ENCODE measurements at regions not wholly inside any gene's neighbourhood (a gene's known extent, or its start where the extent isn't known, plus 50 kb on each side); places are given as distances from the start of the nearest gene placed in this dataset.
A peak's percentile ranks its signal among the peaks of the same experiment; 100 is the strongest.

DNA sequence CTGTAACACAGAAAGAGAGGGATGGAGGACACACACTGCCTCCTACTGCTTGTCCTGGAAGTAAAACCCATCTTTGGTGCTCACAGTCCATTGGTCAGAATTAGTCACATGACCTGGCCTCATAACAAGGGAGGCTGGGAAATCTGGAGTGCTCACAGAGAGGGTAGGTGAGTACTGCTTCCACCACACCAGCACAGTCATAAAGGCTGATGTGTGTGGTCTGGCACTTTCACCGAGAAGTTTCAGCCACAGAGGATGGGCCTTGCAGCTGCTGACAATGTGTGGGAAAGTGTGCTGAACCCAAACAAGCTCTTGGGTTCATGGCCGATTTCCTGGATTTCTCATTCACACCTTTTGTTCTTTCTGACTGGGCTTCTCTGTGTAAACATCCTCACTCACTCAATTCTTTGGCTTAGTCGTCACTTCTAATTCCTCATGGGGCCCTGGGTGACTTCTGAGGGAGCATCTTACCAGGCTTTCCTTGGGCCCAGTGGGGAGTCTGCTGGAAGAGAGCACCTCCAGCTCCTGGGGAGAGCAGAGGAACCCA lies 100.7 kb downstream of the ASB7 start:
- intact Hi-C loops (cut with DNase I) = no loop called here
- DNase-seq = no peak

DNA sequence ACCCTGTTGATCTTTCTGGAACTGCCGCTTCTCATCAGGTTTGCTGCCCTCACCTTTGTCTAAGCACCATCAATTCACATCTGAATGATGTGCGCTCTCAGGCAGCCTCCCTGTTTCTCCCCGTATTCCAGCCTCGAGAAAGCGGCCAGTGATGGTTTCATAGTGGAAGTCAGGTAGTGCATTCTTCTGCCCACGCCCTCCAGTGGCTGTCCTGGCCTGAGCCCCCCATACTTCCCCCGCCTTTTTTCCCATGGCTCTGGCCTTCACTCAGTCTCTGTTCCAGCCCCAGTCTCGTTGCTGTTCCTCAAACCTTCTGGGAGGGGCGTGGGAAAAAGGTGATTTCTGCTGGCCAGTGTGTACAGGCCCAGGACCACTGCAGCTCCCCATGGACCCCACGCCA lies 101.3 kb downstream of the ASB7 start:
- DNase-seq = no peak
- intact Hi-C loops (cut with DNase I) = no loop called here

- intact Hi-C loops (cut with DNase I) = no loop called here
- no peak for DNase-seq
Observed at GRCh38 chr15:100704281-100705055, 102.1 kb downstream of the ASB7 start.

DNA sequence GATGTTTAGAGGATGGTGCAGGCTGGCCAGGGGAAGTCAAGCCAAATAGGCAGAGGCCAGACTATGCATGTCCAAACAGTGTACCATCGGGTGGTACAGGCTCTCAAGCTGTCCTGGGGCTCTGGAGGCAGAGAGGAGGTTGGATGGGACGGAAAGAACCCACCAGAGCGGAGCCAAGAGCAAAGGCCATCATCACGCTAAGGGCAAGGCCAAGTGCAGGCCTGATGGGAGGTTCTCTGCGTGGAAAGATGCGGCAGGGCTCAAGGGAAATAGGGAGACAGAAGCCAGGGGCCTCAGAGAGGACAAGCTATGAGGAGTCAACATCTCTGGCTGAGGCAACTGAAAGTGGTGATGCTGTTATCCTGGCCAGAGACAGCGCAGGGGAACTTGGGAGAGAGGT lies 102.7 kb downstream of the ASB7 start:
- no peak for DNase-seq
- intact Hi-C loops (cut with DNase I) = no loop called here

- no peak for DNase-seq
- intact Hi-C loops (cut with DNase I) = no loop called here
Observed at GRCh38 chr15:100705841-100706240, 103.5 kb downstream of the ASB7 start.

- DNase-seq = no peak
- intact Hi-C loops (cut with DNase I) = no loop called here
Observed at GRCh38 chr15:100707229-100707628, 104.8 kb downstream of the ASB7 start.

- no peak for DNase-seq
- intact Hi-C loops (cut with DNase I) = no loop called here
Observed at GRCh38 chr15:100708916-100709315, 106.5 kb downstream of the ASB7 start.

- DNase-seq = no peak
- intact Hi-C loops (cut with DNase I) = no loop called here
Observed at GRCh38 chr15:100710222-100710621, 107.8 kb downstream of the ASB7 start.

GRCh38 chr15:100710744-100711515 lies 108.5 kb downstream of the ASB7 start:
- intact Hi-C loops (cut with DNase I) = no loop called here
- DNase-seq = no peak

DNA sequence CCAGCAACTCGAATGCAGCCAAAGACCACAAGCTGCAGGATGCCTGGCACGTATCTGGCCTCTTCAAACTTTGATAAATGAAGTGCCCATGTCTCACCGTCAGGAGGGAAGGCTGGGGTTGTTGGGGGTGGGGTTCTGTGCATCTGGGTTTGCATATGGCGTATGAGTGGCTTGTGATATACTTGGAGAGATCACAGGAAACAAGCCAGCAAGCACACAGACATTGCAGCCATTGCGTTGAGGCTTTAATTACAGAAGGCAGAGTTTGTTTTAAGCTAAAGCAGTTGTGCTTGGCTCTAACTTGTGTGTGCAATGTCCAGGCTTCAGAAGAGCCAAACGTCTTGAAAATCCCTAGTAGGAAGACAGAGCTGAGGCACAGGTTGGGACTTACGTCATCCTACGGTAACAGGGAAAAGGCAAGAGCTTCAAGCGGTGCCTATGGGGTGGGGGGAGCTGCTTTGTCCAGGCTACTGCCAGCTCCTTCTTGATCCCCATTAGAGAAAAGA lies 109.2 kb downstream of the ASB7 start:
- no peak for DNase-seq
- intact Hi-C loops (cut with DNase I) = no loop called here

DNA sequence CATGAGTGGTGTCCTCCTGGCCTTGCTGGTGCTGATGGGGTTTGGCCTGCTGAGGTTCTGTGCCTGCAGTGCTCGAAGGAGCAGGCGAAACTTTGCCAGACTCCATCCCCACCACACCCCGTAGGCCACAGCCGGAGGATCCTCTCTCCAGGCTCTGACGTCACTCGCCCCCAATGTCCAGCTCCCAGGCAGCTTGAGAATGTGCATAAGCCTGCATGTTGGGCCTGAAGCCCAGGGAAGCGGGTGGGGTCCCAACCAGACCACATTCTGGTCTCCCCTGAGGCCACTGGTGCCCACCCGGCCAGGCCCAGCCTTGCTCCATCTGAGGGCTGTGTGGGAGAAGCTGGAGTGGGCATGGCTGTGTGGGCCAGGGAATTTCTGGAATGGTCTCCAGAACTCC lies 109.8 kb downstream of the ASB7 start:
- intact Hi-C loops (cut with DNase I) = no loop called here

GRCh38 chr15:100713163-100713867 lies 110.9 kb downstream of the ASB7 start:
- DNase-seq = no peak
- intact Hi-C loops (cut with DNase I) = no loop called here

More for the DNA sequence above, 109.8 kb downstream of the ASB7 start:
- no peak for DNase-seq

- DNase-seq = no peak
- intact Hi-C loops (cut with DNase I) = no loop called here
Observed at GRCh38 chr15:100714034-100714748, 111.8 kb downstream of the ASB7 start.

DNA sequence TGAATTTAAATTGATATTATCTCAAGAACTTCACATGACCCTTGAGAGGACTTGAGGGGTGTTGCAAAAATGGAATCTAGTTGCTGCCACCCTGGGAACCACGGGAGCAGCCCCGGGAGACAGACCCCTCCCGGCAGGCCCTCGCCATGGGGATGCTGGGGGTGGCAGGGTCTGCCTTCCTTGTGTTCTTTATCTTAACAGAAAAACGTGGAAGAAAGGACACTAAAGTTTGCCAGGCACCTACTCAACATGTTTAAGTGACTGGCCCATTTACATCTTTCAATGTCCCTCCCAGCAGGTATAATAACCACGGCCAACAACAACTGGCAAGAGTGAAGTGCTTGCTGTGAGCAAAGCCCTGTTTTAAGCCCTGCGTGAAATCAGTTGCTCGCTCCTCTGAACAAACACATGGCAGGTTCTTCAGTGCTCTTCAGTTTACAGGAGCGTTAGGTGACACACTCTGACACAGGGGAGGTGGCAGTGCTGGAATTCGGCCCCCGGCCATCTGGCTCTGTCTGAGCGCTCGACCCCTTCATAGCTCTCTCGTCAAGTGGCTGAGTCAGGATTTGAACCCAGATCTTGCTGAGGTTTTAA lies 112.5 kb downstream of the ASB7 start:
- intact Hi-C loops (cut with DNase I) = no loop called here
- DNase-seq = no peak

DNA sequence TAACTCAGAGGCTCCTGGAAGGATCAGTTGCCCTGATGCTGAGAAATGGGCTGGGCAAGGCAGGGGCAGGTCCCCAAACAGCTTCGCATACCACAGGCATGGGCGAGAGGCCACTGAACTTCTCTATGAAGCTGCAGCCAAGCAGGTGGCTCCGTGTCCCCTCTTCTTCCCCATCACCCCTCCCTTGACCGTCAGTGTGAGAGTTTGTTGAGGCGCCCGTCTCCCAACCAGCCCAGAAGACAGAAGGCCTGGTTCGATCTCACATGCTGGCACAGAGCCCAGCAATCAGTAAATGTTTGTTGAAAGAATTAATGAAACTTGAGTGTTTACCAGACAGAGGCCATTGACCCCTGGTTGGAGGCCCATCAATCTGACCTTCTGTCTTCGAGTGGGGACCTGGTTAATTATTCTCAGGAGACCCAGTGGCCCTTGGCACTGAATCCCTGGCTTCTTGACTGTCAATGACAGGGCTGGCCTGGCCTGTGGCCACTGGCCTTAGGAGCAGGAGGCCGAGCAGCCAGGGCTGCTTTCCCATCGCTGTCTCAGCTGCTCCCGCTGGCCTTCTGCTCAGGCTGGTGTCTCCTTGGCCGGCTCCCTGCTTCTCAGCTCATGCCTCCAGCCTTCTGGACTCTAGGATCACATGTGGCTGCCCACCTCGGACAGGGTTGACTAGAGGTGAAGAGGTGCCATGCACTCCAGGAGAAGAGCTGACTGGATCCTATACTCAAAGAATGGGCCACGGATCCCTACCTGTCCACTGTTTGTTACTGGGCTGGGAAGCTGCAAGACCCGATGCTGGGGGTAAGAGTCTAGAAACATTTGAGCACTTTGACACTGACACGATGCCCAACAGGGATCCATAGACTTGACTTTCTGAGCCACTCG lies 113.4 kb downstream of the ASB7 start:
- DNase-seq = peak in 1 of 10 donors; percentile 57
- intact Hi-C loops (cut with DNase I) = no loop called here

DNA sequence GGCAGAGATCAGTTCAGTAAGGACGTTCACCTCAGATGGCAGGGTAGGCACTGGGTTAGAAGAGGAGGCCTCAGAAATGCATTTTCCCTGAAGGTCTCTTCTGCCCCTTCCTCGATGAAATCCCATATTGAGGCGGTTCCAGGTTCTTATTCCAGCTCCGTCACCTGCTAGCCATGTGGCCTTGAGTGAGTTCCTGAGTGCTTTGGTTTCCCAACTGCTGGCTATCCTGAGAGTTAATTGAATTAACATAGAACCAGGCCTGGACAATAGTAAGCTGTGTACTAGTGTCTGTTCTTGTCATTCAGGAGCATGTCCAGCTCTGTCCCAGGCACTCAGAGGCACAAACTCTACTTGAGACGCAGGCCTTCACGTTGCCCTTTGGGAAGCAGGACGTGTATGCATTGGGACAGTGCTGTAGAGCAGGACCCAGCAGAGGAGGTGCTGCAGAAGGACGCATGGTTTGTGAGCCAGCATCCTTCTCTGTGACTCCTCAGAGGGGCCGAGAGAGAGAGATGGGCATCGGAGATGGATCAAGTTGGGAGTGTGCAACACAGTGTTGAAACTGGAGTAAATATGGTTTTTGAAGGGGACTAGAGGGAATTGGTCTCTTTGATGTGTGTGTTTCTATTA lies 114.2 kb downstream of the ASB7 start:
- no peak for DNase-seq

DNA sequence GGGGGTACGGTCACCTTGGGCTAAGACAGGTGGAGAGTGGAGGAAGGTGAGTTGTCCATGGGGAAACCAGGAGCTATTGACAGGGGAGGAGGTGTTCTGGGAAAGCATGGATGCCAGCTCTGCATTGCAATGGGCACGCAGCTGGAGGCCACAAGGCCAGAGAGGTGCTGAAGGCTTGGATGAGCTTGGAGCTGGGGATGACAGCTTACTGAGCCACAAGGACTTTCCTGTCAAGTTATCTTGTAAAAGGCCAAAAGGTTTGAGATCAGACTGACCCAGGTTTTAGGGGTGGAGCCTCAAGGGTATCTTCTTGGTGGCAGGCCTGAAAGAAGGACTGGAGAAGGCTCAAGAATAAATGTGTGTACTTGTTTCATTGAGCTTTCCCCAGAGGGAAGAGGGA lies 115.2 kb downstream of the ASB7 start:
- intact Hi-C loops (cut with DNase I) = no loop called here
- no peak for DNase-seq

More for the DNA sequence above, 114.2 kb downstream of the ASB7 start:
- intact Hi-C loops (cut with DNase I) = no loop called here

Measured in posterior cingulate gyrus (tissue), 11 donors.